SKM-1 treated with dmso at 0.1 percent for 144 hours (cell line): ENCODE measurements at regions not wholly inside any gene's neighbourhood (a gene's known extent, or its start where the extent isn't known, plus 50 kb on each side); places are given as distances from the start of the nearest gene placed in this dataset.

Experiments used
- DNase-seq: peaks from one replicate; lab custom pipeline; 2025; ENCODE audit not compliant: unreplicated experiment; lab: John Stamatoyannopoulos, UW

- DNase-seq = no peak
Measured at GRCh38 chr2:64396551-64396950, 57.4 kb upstream of the LGALSL start.

GRCh38 chr2:64398516-64399129 is 55.3 kb upstream of the LGALSL start:
- DNase-seq = no peak

GRCh38 chr2:64399521-64399920 is 54.4 kb upstream of the LGALSL start:
- DNase-seq = no peak

- DNase-seq = no peak
Measured at GRCh38 chr2:64400105-64400728, 53.7 kb upstream of the LGALSL start.

- DNase-seq = no peak
Measured at GRCh38 chr2:64400733-64401528, 53.0 kb upstream of the LGALSL start.

- DNase-seq = no peak
Measured at GRCh38 chr2:64401529-64401880, 52.5 kb upstream of the LGALSL start.

GRCh38 chr2:64402876-64403275 is 51.1 kb upstream of the LGALSL start:
- DNase-seq = no peak

GRCh38 chr2:64403426-64403825 is 50.5 kb upstream of the LGALSL start:
- DNase-seq = no peak

- DNase-seq = no peak
Measured at GRCh38 chr2:64404002-64404731, 49.8 kb upstream of the LGALSL start.
